ENCODE measurements at regions not wholly inside any gene's neighbourhood (a gene's known extent, or its start where the extent isn't known, plus 50 kb on each side); places are given as distances from the start of the nearest gene placed in this dataset.
A peak's percentile ranks its signal among the peaks of the same experiment; 100 is the strongest.
"Not testable (repeated sequence)": the region's sequence is repeated elsewhere in the genome, so short reads cannot be mapped to it uniquely, and the experiment has no call there.

- H3K4me3 ChIP-seq (ENCODE audit: low read length), result no peak overlapping the region
- no peak for DNase-seq (ENCODE audit: low read depth)
- no peak for TF ChIP-seq CTCF (IDR thresholded peaks at IDR 0.05; ENCODE audit: insufficient read depth, low read depth, low read length, missing control alignments)
Observed at GRCh38 chr10:23630376-23630775, 191.5 kb downstream of the OTUD1 start.

- DNase-seq (ENCODE audit: low read depth), result no peak
- no peak overlapping the region for H3K4me3 ChIP-seq (ENCODE audit: low read length)
- TF ChIP-seq CTCF (IDR thresholded peaks at IDR 0.05; ENCODE audit: insufficient read depth, low read depth, low read length, missing control alignments), result no peak
Observed at GRCh38 chr10:23630885-23631284, 192.0 kb downstream of the OTUD1 start.

GRCh38 chr10:23643111-23643780, 204.4 kb downstream of the OTUD1 start:
- no peak for TF ChIP-seq CTCF (IDR thresholded peaks at IDR 0.05; ENCODE audit: insufficient read depth, low read depth, low read length, missing control alignments)
- H3K4me3 ChIP-seq (ENCODE audit: low read length), result no peak overlapping the region
- no peak for DNase-seq (ENCODE audit: low read depth)

GRCh38 chr10:23648618-23649017, 209.7 kb downstream of the OTUD1 start:
- no peak for DNase-seq (ENCODE audit: low read depth)
- TF ChIP-seq CTCF (IDR thresholded peaks at IDR 0.05; ENCODE audit: insufficient read depth, low read depth, low read length, missing control alignments), result no peak
- no peak overlapping the region for H3K4me3 ChIP-seq (ENCODE audit: low read length)

GRCh38 chr10:23656735-23657134, 217.9 kb downstream of the OTUD1 start:
- peak; percentile 52 for TF ChIP-seq CTCF (IDR thresholded peaks at IDR 0.05; ENCODE audit: insufficient read depth, low read depth, low read length, missing control alignments)
- DNase-seq (ENCODE audit: low read depth), result peak; percentile 29
- H3K4me3 ChIP-seq (ENCODE audit: low read length), result no peak overlapping the region

GRCh38 chr10:23657677-23658076, 218.8 kb downstream of the OTUD1 start:
- no peak for DNase-seq (ENCODE audit: low read depth)
- no peak for TF ChIP-seq CTCF (IDR thresholded peaks at IDR 0.05; ENCODE audit: insufficient read depth, low read depth, low read length, missing control alignments)
- no peak overlapping the region for H3K4me3 ChIP-seq (ENCODE audit: low read length)

- not testable (repeated sequence) for DNase-seq (ENCODE audit: low read depth); H3K4me3 ChIP-seq (ENCODE audit: low read length)
Observed at GRCh38 chr10:23671866-23672265, 233.0 kb downstream of the OTUD1 start.

Measured in epithelial cell of esophagus (primary cell).